C1 segment of cervical spinal cord (tissue), 14 donors: ENCODE measurements at regions not wholly inside any gene's neighbourhood (a gene's known extent, or its start where the extent isn't known, plus 50 kb on each side); places are given as distances from the start of the nearest gene placed in this dataset.
"Not testable (repeated sequence)": the region's sequence is repeated elsewhere in the genome, so short reads cannot be mapped to it uniquely, and the experiment has no call there.

Source experiments
- DNase-seq, 14 donors: peaks; one replicate each; lab custom pipeline; 2025; lab: John Stamatoyannopoulos, UW

DNA sequence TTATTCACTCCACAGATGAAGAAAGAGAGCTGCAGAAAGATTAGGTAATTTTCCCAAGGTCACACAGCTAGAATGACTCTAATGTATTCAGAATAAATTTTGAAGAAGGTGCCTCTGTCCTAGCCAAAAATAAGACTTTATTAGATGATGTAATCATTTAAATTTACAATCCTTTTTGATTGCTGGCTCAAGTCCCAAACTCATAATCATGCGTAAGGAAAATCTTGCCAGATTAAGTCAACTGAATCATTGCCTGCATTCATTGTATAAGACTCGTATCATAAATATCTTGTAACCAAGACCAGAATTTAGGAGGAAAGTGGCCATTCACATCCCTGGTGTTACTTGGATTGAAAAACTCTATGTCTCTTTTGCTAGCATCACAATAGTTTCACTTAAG, 53.1 kb upstream of the STK39 start:
- no peak for DNase-seq

GRCh38 chr2:168304024-168304681, 56.8 kb upstream of the STK39 start:
- no peak for DNase-seq

DNA sequence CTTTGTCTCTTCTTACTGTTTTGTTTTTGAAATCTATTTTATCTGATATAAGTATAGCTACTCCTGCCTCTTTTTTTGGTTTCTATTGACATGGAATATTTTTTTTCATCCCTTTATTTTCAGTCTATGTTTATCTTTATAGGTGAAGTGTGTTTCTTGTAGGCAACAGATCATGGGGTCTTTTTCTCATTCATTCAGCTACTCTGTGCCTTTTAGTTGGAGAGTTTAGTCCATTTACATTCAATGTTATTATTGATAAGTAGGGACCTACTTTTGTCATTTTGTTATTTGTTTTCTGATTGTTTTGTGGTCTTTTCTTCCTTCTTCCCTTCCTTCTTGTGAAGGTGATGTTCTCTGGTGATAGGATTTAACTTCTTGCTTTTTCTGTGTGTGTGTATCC, 60.0 kb upstream of the STK39 start:
- DNase-seq, result no peak

GRCh38 chr2:168310580-168310979, 63.2 kb upstream of the STK39 start:
- no peak for DNase-seq

DNA sequence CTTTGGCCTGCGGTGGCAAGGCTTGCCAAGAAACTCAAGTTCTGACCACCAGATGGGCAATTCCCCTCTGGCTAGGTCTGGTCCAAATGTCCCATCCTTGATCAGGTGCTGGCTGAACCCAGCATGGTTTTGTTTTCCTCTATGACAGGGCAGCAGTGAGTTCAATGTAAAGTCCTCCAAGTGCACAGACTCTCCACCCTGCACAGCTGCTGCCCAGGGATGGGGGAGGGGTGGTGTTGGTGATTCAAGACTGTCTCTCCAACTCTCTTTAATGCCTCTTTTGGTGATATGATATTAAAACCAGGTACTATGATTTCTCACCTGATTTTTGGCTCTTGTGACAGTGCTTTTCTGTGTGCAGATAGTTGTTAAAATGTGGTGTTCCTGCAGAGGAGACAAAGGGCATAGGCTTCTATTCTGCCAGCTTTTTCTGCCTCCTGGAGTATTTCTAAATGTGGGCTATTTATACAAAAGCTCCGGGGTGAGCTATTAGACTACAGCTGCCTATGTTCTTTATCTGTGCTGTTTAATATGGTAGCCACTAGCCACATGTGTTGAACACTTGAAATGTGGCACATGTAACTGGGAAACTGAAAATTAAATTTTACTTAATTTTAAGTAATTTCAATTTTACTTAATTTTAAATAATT, 64.0 kb upstream of the STK39 start:
- no peak for DNase-seq

- DNase-seq, result no peak
Observed at GRCh38 chr2:168312036-168312822, 64.8 kb upstream of the STK39 start.

GRCh38 chr2:168314236-168314635, 66.8 kb upstream of the STK39 start:
- DNase-seq, result no peak

- no peak for DNase-seq
Observed at GRCh38 chr2:168315331-168316072, 68.1 kb upstream of the STK39 start.

DNA sequence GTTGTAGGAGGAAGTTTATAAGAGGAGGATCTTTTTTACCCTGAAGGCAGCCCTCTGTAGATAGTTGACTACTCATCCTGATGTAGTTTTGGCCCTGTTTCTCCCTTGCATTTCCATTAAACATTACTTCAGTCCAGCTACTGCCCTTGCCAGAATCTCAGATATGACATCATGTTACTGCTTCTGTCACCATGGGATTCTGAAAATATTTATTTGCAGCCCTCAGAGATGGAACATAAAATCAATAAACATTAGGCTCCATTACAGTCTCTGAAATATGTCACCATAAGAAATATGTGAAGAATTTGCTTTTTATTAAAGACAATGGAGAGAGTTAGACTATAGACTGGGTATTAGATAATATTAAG, 68.7 kb upstream of the STK39 start:
- DNase-seq, result no peak

DNA sequence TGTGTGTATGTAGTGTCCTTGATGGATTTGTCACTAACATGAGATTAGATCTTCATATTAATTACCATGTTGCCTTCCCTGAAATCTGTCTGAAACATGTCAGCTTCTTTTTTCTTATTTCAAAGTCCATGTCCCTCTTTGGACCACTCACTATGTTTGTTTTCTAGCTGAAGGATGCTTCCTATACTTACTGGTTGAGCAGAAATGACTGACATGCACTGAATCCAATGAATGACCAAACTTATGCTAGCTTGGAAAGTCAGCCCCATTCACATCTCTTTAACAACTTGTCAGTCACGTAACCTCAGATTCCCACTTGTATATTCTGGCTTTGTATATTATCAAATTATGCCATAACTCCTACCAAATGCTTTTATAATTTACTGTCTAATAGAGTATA, 69.9 kb upstream of the STK39 start:
- no peak for DNase-seq

GRCh38 chr2:168320267-168320666, 72.9 kb upstream of the STK39 start:
- DNase-seq, result no peak

GRCh38 chr2:168322325-168323007, 75.1 kb upstream of the STK39 start:
- no peak for DNase-seq

DNA sequence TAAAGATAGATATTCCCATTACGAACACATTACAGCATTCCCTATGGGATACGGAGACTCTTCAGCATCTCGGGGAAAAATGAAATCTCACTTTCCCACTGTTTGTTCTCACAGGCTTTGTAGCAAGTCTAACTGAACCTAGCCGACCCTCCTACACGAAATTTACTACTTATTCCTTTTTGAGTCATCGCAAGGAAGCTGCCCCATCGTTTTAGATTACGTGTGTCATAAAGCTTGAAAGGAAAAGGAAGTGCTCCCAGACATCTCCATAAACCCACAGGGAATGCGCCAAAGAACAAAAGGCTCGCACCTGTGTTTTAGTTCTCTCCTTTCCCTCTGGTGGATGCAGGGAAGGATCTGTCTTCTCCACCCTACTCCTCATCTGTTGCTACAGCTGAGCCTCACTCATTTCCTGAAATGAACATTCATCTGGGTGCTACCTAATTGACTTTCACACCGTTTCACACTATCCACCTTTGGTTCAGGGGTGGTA, 76.2 kb upstream of the STK39 start:
- DNase-seq, result no peak

DNA sequence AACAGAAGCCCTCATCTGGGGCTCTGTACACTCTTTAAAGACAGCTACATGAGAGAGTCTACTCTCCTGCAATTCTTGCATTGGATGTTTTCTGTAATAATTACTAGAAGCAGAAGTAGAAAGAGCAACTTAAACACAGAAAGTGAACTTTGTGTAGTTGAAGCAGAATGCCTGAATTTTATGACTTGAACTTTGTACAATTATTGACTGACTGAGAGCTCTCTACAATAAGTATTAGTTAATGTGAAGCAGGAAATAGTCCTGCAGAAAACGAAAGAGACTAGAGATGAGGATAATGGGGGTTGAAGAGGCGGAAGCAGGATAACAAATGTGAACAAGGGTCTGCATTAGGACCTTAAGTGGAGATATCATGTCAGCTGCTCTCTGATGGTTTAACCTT, 79.2 kb upstream of the STK39 start:
- no peak for DNase-seq

GRCh38 chr2:168327328-168327727, 79.9 kb upstream of the STK39 start:
- DNase-seq, result no peak

DNA sequence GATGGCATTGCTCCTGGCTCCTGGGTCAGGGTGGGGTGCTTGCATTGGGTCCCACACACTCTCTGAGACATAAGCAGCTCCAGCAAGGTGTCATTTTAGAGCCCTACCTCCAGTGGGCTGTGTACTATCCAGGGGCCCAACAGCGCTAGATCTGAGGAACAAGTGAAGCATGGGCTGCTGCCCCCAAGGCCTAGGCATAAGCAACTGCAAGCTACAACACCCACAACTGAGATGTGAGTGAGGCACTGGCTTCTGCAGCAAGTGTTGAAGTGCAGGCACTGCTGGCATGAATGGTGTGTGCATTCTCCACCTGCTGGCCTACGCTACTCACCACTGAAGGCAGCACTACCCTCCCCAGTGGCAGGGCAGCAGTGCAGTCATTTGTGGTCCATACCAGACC, 81.0 kb upstream of the STK39 start:
- no peak for DNase-seq

GRCh38 chr2:168330624-168331423, 83.4 kb upstream of the STK39 start:
- no peak for DNase-seq

- DNase-seq, result not testable (repeated sequence)
Observed at GRCh38 chr2:168335254-168335653, 87.9 kb upstream of the STK39 start.

DNA sequence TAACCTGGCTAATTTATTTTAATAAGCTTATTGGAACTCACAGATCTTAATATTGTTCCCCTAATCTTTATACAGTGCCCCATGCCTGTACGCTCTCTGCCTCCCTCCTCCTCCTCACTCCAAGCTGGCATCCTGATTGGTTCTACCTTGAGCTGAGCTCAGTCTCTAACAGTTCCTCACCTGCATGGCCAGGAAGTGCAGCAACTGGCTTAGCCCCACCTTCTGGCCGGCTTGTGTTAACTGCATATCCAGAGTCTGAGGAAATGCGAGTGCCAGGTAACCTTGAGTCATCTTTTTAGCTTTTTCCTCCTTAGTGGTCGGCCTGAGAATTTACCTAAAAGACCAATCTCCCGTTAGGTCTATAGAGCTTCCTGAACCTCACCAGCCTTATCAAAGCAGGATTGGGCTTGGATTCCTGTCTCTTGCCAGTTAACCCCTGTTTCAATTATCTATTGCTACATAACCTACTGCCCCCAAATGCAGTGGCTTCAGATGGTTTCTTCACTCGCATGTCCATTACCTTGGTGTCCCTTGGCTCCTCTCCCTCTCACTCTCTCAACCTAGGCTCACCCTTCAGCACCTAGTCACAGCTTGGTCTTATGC, 89.5 kb upstream of the STK39 start:
- DNase-seq, result no peak

- DNase-seq, result no peak
Observed at GRCh38 chr2:168338292-168338691, 90.9 kb upstream of the STK39 start.
